OCI-LY1 (cell line): ENCODE measurements at regions not wholly inside any gene's neighbourhood (a gene's known extent, or its start where the extent isn't known, plus 50 kb on each side); places are given as distances from the start of the nearest gene placed in this dataset.

Experiments used
- H2AFZ ChIP-seq: fragments of 200-600 bp; sonication (generic), shearing (Covaris generic); 2 replicates; pipeline ENCODE4 v1.6.0; 2014; ENCODE audit warnings: antibody characterized with exemption, mild to moderate bottlenecking, low read length
- H3F3A ChIP-seq: fragments of 200-600 bp; sonication (generic), shearing (Covaris generic); 2 replicates; pipeline ENCODE4 v1.6.0; 2014; ENCODE audit warnings: mild to moderate bottlenecking, antibody characterized with exemption, low read length, moderate library complexity; ENCODE audit not compliant: insufficient read depth
- H3K27ac ChIP-seq: fragments of 200-600 bp; sonication (generic); 2 replicates; pipeline ENCODE4 v1.5.1; 2014; ENCODE audit warnings: low read length, mixed run types, mild to moderate bottlenecking, low read depth; ENCODE audit not compliant: poor library complexity, severe bottlenecking
- H3K27me3 ChIP-seq: fragments of 200-600 bp; sonication (generic); 2 replicates; pipeline ENCODE4 v1.6.0; 2014; ENCODE audit warnings: antibody characterized with exemption, mild to moderate bottlenecking, low read length, moderate library complexity; ENCODE audit not compliant: insufficient read depth
- H3K36me3 ChIP-seq: fragments of 200-600 bp; sonication (generic); 2 replicates; pipeline ENCODE4 v1.6.1; 2014; ENCODE audit warnings: mild to moderate bottlenecking, antibody characterized with exemption, low read length, moderate library complexity, mixed read lengths; ENCODE audit not compliant: insufficient read depth
- H3K4me1 ChIP-seq: fragments of 200-600 bp; sonication (generic); 2 replicates; pipeline ENCODE4 v1.5.1; 2014; ENCODE audit warnings: mild to moderate bottlenecking, low read length, moderate library complexity; ENCODE audit not compliant: insufficient read depth, severe bottlenecking
- H3K4me2 ChIP-seq: fragments of 200-600 bp; sonication (generic), shearing (Covaris generic); 2 replicates; pipeline ENCODE4 v1.6.1; 2014; ENCODE audit warnings: low read length
- H3K4me3 ChIP-seq: fragments of 200-600 bp; sonication (generic); 2 replicates; pipeline ENCODE4 v1.5.1; 2014; ENCODE audit warnings: low read length, low read depth, mild to moderate bottlenecking, mixed read lengths; ENCODE audit not compliant: poor library complexity, severe bottlenecking
- H3K79me2 ChIP-seq: fragments of 200-600 bp; shearing (Covaris generic); 2 replicates; pipeline ENCODE4 v1.6.1; 2016; ENCODE audit warnings: mixed run types, low read length, mixed read lengths; ENCODE audit not compliant: insufficient read depth
- H3K9ac ChIP-seq: fragments of 200-600 bp; sonication (generic), shearing (Covaris generic); 2 replicates; pipeline ENCODE4 v1.6.1; 2014; ENCODE audit warnings: mild to moderate bottlenecking, low read length, mixed read lengths
- H3K9me2 ChIP-seq: fragments of 200-600 bp; sonication (generic), shearing (Covaris generic); 2 replicates; pipeline ENCODE4 v1.6.1; 2014; ENCODE audit warnings: low read depth, mild to moderate bottlenecking, low read length, mixed read lengths
- H3K9me3 ChIP-seq: fragments of 200-600 bp; shearing (Covaris generic); 2 replicates; pipeline ENCODE4 v1.6.1; 2014; ENCODE audit warnings: low read length, mixed read lengths
- H4K20me1 ChIP-seq: fragments of 200-600 bp; sonication (generic), shearing (Covaris generic); 2 replicates; pipeline ENCODE4 v1.6.0; 2016; ENCODE audit warnings: mild to moderate bottlenecking, low read length; ENCODE audit not compliant: insufficient read depth
- EZH2 ChIP-seq: fragments of 200-600 bp; sonication (generic), shearing (Covaris generic); IDR thresholded peaks from 2 replicates; pipeline ENCODE4 v1.8.0; 2017; ENCODE audit warnings: borderline replicate concordance, mixed run types, mild to moderate bottlenecking, antibody characterized with exemption, low read length, moderate library complexity, mixed read lengths
- TF ChIP-seq, protein P1 (sequence below): fragments of 200-600 bp; sonication (generic), shearing (Covaris generic); IDR thresholded peaks from 2 replicates; pipeline ENCODE4 v1.5.1; 2017; ENCODE audit warnings: mild to moderate bottlenecking, antibody characterized with exemption, low read length, moderate library complexity, mixed read lengths

DNA sequence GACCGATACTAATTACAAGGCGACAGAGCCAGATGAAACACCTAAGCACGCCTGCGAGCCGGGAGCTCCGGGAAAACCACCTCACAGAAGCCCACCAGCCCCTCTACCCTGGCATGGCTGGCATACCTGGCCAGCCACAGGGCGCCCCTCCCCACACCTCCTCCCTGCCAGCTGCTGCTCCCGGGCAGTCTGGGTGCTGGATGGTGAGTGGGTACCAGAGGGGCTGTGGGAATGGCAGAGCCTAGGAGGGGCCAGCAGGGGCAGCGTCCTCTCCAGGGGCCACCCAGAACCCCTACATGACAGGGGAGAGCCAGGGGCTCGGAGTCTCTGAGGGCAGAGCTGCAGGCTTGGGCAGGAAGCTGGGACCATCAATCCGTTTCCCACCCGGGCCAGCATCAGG is 58.7 kb upstream of the GPC1 start:
- no peak overlapping the region for H3K4me3 ChIP-seq
- no peak overlapping the region for H3K9ac ChIP-seq
- H2AFZ ChIP-seq, result no peak overlapping the region
- H3K9me2 ChIP-seq, result no peaks in the 10 kb centered on the region
- no peaks in the 10 kb centered on the region for H3K4me1 ChIP-seq
- no peaks in the 10 kb centered on the region for H3K27me3 ChIP-seq
- no peaks in the 10 kb centered on the region for H3K9me3 ChIP-seq
- H4K20me1 ChIP-seq, result no peaks in the 10 kb centered on the region
- H3K36me3 ChIP-seq, result no peaks in the 10 kb centered on the region
- no peaks in the 10 kb centered on the region for H3F3A ChIP-seq
- H3K79me2 ChIP-seq, result no peaks in the 10 kb centered on the region
- H3K27ac ChIP-seq, result no peak overlapping the region
- no peak overlapping the region for H3K4me2 ChIP-seq
- no peak for TF ChIP-seq EZH2
- TF ChIP-seq, protein P1, sequence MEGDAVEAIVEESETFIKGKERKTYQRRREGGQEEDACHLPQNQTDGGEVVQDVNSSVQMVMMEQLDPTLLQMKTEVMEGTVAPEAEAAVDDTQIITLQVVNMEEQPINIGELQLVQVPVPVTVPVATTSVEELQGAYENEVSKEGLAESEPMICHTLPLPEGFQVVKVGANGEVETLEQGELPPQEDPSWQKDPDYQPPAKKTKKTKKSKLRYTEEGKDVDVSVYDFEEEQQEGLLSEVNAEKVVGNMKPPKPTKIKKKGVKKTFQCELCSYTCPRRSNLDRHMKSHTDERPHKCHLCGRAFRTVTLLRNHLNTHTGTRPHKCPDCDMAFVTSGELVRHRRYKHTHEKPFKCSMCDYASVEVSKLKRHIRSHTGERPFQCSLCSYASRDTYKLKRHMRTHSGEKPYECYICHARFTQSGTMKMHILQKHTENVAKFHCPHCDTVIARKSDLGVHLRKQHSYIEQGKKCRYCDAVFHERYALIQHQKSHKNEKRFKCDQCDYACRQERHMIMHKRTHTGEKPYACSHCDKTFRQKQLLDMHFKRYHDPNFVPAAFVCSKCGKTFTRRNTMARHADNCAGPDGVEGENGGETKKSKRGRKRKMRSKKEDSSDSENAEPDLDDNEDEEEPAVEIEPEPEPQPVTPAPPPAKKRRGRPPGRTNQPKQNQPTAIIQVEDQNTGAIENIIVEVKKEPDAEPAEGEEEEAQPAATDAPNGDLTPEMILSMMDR, result no peak

GRCh38 chr2:240377366-240377765 is 58.1 kb upstream of the GPC1 start:
- no peaks in the 10 kb centered on the region for H4K20me1 ChIP-seq
- no peaks in the 10 kb centered on the region for H3F3A ChIP-seq
- no peak overlapping the region for H2AFZ ChIP-seq
- TF ChIP-seq, protein P1, result no peak
- no peak for TF ChIP-seq EZH2
- no peaks in the 10 kb centered on the region for H3K36me3 ChIP-seq
- H3K4me3 ChIP-seq, result no peak overlapping the region
- H3K27ac ChIP-seq, result no peak overlapping the region
- no peaks in the 10 kb centered on the region for H3K27me3 ChIP-seq
- H3K79me2 ChIP-seq, result no peaks in the 10 kb centered on the region
- no peaks in the 10 kb centered on the region for H3K4me1 ChIP-seq
- H3K9me2 ChIP-seq, result no peaks in the 10 kb centered on the region
- H3K9ac ChIP-seq, result no peak overlapping the region
- no peaks in the 10 kb centered on the region for H3K9me3 ChIP-seq
- H3K4me2 ChIP-seq, result no peak overlapping the region

- Histone ChIP-seq H3K4me1 (no peaks in the 10 kb centered on the region), H3F3A (no peaks in the 10 kb centered on the region), H3K27ac (no peak overlapping the region), H3K9me2 (no peaks in the 10 kb centered on the region), H3K27me3 (no peaks in the 10 kb centered on the region), H4K20me1 (no peaks in the 10 kb centered on the region), H2AFZ (no peak overlapping the region), H3K9ac (no peak overlapping the region), H3K9me3 (no peaks in the 10 kb centered on the region), H3K36me3 (no peaks in the 10 kb centered on the region), H3K79me2 (no peaks in the 10 kb centered on the region), H3K4me3 (no peak overlapping the region), H3K4me2 (no peak overlapping the region)
- TF ChIP-seq EZH2, result no peak
- TF ChIP-seq, protein P1, result no peak
These were observed 56.3 kb upstream of the GPC1 start for GRCh38 chr2:240379089-240379636.
